NCI-H1048 (cell line): ENCODE measurements at regions not wholly inside any gene's neighbourhood (a gene's known extent, or its start where the extent isn't known, plus 50 kb on each side); places are given as distances from the start of the nearest gene placed in this dataset.
"Not testable (repeated sequence)": the region's sequence is repeated elsewhere in the genome, so short reads cannot be mapped to it uniquely, and the experiment has no call there.

Experiments
- DNase-seq: peaks from one replicate; lab custom pipeline; 2025; lab: John Stamatoyannopoulos, UW

- no peak for DNase-seq
These were observed 707.6 kb upstream of the FAM98A start for GRCh38 chr2:34306745-34307144.

- DNase-seq = no peak
These were observed 706.5 kb upstream of the FAM98A start for GRCh38 chr2:34305587-34305986.

GRCh38 chr2:34294961-34295360, 695.9 kb upstream of the FAM98A start:
- DNase-seq = no peak

GRCh38 chr2:34291076-34291475, 692.0 kb upstream of the FAM98A start:
- DNase-seq = no peak

GRCh38 chr2:34288016-34288415, 688.9 kb upstream of the FAM98A start:
- DNase-seq = no peak

- DNase-seq = no peak
These were observed 681.5 kb upstream of the FAM98A start for GRCh38 chr2:34280606-34281005.

GRCh38 chr2:34266908-34267697, 668.0 kb upstream of the FAM98A start:
- no peak for DNase-seq

GRCh38 chr2:34261701-34262100, 662.6 kb upstream of the FAM98A start:
- no peak for DNase-seq

GRCh38 chr2:34254272-34254878, 655.3 kb upstream of the FAM98A start:
- no peak for DNase-seq

- no peak for DNase-seq
These were observed 653.0 kb upstream of the FAM98A start for GRCh38 chr2:34252111-34252510.

GRCh38 chr2:34251578-34251977, 652.5 kb upstream of the FAM98A start:
- no peak for DNase-seq

- DNase-seq = no peak
These were observed 645.1 kb upstream of the FAM98A start for GRCh38 chr2:34244195-34244594.

- DNase-seq = no peak
These were observed 643.6 kb upstream of the FAM98A start for GRCh38 chr2:34242763-34243123.

- DNase-seq = no peak
These were observed 643.0 kb upstream of the FAM98A start for GRCh38 chr2:34241905-34242762.

GRCh38 chr2:34239511-34239910, 640.4 kb upstream of the FAM98A start:
- no peak for DNase-seq

- no peak for DNase-seq
These were observed 635.7 kb upstream of the FAM98A start for GRCh38 chr2:34234823-34235222.

GRCh38 chr2:34229998-34230397, 630.9 kb upstream of the FAM98A start:
- no peak for DNase-seq

- DNase-seq = no peak
These were observed 616.1 kb upstream of the FAM98A start for GRCh38 chr2:34215174-34215573.

- DNase-seq = not testable (repeated sequence)
These were observed 611.3 kb upstream of the FAM98A start for GRCh38 chr2:34210382-34210781.

- DNase-seq = no peak
These were observed 605.5 kb upstream of the FAM98A start for GRCh38 chr2:34204560-34204959.

GRCh38 chr2:34201099-34201498, 602.0 kb upstream of the FAM98A start:
- DNase-seq = no peak

- DNase-seq = no peak
These were observed 600.9 kb upstream of the FAM98A start for GRCh38 chr2:34199971-34200370.

GRCh38 chr2:34193164-34193563, 594.1 kb upstream of the FAM98A start:
- DNase-seq = no peak
